ENCODE measurements at regions not wholly inside any gene's neighbourhood (a gene's known extent, or its start where the extent isn't known, plus 50 kb on each side); places are given as distances from the start of the nearest gene placed in this dataset.
"Not testable (repeated sequence)": the region's sequence is repeated elsewhere in the genome, so short reads cannot be mapped to it uniquely, and the experiment has no call there.

GRCh38 chr12:115898670-115899069 lies 378.8 kb downstream of the MED13L start:
- no peak for DNase-seq

GRCh38 chr12:115897729-115898128 lies 379.8 kb downstream of the MED13L start:
- DNase-seq: no peak

DNA sequence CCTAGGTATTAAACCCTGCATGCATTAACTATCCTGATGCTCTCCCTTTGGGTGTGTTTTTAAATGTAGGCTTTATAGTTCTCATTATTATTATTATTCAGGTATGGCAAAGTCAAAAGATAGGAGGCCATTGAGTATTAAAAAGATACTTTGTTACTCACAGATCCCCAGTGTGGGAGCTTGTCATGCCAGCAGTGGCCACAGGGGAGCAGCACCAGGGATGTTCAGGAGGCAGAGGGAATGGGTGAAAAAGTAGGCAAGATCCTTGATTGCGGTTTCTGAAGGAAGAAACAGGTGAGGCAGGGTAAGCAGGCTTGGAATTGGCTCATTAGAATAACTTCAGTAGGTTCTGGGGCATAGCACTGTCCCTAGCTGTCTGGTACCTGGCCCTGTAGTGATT lies 382.2 kb downstream of the MED13L start:
- DNase-seq: no peak

GRCh38 chr12:115891556-115892164 lies 385.8 kb downstream of the MED13L start:
- DNase-seq: no peak

- no peak for DNase-seq
Observed at GRCh38 chr12:115886666-115887065, 390.8 kb downstream of the MED13L start.

DNA sequence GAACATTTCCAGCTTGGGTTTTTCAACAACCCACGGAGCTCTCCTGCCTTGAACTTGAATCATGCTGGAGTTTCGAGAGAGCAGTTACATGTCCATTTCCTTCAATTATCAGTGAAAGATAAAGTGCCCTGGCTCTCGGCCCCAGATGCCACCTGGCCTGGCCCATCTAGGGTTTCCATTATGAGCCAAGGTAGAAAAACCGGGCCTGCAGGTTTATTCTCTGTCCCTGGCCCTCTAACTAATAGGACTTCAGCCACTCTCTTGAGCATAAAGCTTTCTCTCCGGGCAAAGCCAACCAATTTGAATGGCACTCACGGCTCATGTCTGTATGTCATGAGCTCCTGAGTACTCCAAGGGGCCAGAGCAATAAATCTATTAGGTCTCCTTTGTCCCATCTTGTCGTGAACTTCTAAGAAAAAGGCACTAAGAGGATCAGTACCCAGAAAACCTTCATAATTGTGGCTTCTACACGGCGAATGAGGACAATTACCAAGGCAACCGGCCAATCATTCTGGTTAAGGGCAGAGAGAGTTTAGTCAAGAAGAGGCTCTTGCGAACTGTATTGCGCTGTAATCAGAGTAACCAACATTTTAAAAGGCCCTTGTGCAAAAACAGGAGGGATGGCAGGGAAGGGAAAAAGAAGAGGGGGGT lies 392.3 kb downstream of the MED13L start:
- no peak for DNase-seq

GRCh38 chr12:115882936-115883335 lies 394.6 kb downstream of the MED13L start:
- no peak for DNase-seq

GRCh38 chr12:115880238-115880637 lies 397.3 kb downstream of the MED13L start:
- DNase-seq: no peak

DNA sequence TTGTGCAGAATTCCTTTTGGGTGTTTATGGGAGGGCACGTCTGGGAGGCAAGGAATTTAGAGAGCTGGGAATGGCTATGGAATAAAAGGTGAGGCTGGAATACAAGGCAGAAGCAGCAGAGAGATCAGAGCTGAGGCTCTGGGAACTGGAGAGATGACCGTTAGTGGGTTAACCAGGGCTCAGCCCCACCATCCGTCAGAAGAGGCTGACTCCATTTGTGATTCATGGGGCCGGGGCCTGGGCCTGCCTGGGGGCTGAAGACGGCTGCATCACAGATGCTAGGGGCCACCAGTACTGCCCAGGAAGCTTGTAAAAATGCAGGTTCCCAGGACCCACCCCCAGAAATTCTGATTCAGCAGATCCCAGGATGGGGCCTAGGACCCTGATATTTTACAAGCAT lies 398.1 kb downstream of the MED13L start:
- no peak for DNase-seq

DNA sequence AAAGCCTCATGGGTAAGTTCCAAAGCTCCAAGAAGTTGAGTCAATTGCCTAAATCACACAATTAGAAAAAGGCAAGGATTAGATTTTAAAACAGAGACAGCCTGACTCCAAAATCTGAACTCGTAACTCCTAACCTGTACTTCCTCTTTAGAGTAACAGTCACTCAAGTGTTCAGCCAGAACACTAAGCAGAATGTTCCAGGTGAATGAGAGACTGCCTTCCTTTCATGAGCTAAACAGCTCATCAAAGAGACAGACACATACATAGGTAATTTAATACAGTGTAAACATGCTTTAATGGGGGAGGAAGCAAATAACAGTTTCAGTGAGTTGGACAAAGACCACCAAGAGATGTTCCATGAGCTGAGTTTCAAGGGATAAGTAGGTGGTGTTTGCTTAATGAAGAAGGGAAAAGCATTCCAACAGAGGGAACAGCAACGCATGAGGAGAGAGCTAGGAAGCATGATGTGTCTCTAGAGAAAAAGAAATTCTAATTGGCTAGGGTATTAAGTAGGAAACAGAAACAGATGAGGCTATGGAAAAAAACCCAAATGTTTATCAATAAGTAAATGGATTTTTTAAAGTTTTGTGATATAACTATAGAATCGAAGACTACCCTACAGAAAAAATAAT lies 403.9 kb downstream of the MED13L start:
- DNase-seq: no peak

- DNase-seq: no peak
Observed at GRCh38 chr12:115872919-115873357, 404.6 kb downstream of the MED13L start.

DNA sequence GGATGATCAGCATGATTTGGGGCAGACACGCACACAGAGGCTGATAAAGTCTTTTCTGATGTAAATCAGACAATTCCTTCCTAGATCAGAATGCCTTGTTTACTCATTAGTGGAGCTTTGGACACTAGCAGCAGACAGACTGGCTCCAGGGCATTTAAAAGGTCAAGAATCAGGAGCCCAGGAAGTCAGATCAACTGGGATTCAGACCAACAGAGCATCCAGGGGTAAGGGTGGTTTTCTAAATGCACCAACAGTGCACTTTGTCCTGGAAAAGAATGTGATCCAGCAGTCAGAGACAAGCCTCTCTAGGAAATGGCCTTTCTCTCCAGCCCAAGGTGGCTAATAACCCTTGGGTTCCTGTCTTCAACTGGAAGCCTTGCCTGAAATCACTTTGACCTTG lies 405.3 kb downstream of the MED13L start:
- no peak for DNase-seq

DNA sequence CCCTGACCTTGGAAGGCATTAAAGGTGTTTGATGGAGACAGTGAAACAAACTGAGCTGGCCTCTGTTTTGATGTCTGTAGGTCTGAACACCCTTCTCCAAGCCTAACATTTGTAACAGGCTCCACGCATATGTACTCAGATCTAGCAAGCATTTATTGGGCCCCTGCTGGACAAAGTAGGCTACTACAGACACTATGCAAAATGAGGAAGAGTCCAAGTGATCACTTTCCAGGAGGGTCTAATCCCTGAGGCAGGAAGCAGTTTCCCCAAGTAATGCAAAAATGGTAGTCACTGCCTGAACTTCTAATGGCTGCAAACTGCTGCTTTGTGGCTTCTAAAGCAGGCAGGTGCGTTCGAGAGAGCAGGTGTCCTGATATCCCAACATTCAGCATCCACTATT lies 405.8 kb downstream of the MED13L start:
- DNase-seq: peak; percentile 19

DNA sequence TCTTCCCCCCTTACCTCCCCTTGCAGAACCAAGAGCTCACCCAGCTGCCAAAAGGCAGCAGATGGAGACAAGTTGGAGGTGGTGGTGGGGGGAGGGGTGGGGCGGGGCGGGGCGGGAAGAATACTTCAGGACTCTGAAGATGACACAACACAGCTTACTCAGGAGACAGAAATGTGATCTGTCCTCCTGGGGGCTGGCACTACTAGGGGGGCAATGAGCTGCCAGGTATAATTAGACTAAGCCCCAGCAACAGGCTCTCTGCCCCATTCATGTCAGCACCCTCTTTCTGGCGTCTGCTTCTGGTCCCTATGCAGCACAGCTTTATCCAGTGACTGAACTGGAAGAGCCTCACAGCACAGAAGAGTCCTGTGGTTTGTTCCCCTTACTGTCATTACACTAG lies 407.0 kb downstream of the MED13L start:
- DNase-seq: no peak

DNA sequence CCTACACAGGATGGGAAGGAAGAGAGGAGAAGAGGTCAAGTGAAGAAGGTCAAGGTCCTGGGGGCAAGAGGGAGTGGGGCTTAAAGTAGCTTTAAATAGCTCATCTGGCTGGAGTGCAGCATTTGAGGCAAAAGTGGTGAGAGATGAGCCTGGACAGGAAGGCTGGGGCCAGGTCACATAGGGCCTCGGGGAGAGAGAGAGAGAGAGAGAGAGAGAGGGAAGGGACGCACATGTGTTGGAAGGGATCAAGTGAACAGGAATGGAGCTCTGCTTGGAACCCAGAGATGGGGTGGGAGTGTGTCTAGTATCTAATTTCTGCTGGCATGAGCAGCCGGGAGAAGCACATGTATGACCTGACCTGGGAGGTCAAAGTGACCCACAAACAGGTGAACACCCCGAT lies 407.5 kb downstream of the MED13L start:
- no peak for DNase-seq

- no peak for DNase-seq
Observed at GRCh38 chr12:115869604-115870003, 407.9 kb downstream of the MED13L start.

DNA sequence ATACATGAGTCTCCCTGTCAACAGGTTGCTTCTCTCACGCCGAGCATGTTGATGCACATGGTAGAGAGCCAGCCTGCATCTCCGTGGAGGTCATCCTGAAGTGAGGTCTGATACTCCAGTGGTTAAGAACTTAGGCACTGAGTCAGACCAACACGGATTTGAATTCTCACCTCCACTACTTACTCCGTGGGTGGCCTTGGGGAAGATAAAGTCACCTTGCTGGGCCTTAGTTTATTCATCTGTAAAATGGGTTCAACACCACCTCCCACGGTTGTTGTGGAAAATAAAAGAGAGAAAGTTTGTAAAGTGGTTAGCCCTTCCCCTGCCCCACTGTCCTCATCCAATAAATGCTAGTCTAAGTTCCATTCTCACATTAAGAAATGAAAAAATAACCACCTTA lies 408.9 kb downstream of the MED13L start:
- DNase-seq: no peak

- no peak for DNase-seq
Observed at GRCh38 chr12:115867854-115868253, 409.6 kb downstream of the MED13L start.

DNA sequence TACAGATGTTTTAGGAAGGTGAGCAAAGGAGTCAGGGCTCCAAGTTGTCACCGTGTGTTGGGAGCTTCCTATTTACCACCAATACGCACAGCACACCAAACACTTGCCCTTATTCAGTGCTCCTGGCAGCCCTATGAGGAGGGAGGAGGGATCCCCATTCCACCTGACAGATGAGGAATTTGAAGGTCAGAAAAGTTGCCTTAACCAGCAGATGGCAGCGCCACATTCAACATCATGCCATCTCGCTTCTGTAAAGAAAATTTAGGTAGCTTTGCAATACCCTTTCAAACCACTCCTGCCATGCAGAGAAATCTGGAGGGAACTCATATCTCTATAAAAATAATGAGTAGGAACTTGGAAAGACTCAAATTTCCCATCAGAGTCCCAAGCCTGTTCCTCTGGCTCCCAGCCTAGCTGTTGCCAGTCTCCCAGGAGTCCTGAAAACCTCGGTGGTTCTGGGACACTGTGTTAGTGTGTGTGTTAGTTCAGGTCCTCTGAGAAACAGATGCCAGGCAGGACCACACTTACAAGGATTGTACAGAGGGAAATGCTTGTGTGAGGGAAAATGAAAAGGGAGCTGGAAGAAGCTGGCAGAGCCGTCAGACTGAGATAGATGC lies 410.5 kb downstream of the MED13L start:
- no peak for DNase-seq

DNA sequence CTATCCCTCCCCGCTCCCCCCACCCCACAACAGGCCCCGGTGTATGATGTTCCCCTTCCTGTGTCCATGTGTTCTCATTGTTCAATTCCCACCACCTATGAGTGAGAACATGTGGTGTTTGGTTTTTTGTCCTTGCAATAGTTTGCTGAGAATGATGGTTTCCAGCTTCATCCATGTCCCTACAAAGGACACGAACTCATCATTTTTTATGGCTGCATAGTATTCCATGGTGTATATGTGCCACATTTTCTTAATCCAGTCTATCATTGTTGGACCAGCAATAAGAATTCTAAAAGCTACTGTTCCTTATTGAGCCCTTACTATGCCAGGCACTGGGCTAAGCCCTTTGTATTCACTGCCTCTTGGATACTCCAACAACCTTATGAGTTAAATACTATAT lies 411.2 kb downstream of the MED13L start:
- DNase-seq: not testable (repeated sequence)

GRCh38 chr12:115864396-115864795 lies 413.1 kb downstream of the MED13L start:
- DNase-seq: no peak

- no peak for DNase-seq
Observed at GRCh38 chr12:115860619-115861018, 416.9 kb downstream of the MED13L start.

DNA sequence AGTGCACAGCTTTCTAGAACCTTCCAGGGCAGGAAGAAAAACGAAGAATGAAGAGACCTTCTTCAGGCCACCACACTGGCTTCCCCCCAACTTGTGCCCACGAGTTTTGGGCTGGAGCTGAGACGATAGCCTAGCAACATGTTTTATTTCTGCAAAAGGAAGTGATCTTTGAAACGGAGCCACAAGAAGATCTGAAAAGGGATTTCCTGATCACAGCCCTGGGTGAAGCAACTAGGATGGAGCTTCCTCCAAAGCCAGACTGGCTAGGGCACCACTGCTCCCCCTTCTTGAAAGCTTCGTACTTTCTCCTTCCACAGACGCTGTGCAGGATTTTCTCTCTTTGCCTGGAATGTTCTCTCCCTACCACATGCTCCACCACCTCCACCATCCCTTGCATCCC lies 418.3 kb downstream of the MED13L start:
- no peak for DNase-seq

DNA sequence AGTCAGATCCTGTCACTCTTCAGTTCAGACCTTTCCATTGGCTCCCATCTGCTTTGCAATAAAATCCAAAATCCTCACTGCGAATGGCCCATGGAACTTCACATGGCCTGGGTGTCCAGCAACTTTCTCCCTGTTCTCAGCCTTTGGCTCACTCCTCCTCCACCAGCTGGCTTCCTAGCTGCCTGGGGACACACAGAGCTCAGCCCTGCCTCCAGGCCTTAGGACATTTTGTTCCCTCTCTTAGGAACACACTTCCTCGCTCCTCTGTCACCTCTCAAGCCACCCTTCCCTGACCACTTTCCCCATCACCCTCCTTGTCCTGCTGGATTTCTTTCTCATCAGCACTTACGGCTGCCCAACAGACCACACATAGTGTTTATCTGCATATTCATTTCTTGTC lies 419.6 kb downstream of the MED13L start:
- DNase-seq: no peak

Data from HCEC 1CT (cell line).